WERI-Rb-1 (cell line): ENCODE measurements at regions not wholly inside any gene's neighbourhood (a gene's known extent, or its start where the extent isn't known, plus 50 kb on each side); places are given as distances from the start of the nearest gene placed in this dataset.

ENCODE experiments used
- DNase-seq: peaks from one replicate; pipeline ENCODE4 v3.0.0-alpha.2; 2020
- H3K27ac ChIP-seq: fragments of 250-450 bp; sonication (Bioruptor Pico); 2 replicates; pipeline ENCODE4 v1.5.1; 2020; ENCODE audit warnings: mild to moderate bottlenecking, moderate library complexity
- H3K27me3 ChIP-seq: fragments of 250-450 bp; sonication (Bioruptor Pico); 2 replicates; pipeline ENCODE4 v1.5.1; 2021; ENCODE audit warnings: mild to moderate bottlenecking, low read depth, moderate library complexity; ENCODE audit not compliant: insufficient read depth, severe bottlenecking
- H3K36me3 ChIP-seq: fragments of 250-450 bp; sonication (Bioruptor Pico); 2 replicates; pipeline ENCODE4 v1.5.1; 2020; ENCODE audit warnings: mild to moderate bottlenecking, moderate library complexity
- H3K4me3 ChIP-seq: 2 replicates; pipeline ENCODE4 v1.5.1; 2011; ENCODE audit warnings: low read depth, mild to moderate bottlenecking, control low read depth, low read length
- H3K9me3 ChIP-seq: fragments of 250-450 bp; sonication (Bioruptor Pico); 2 replicates; pipeline ENCODE4 v1.5.1; 2021; ENCODE audit warnings: mild to moderate bottlenecking, moderate library complexity; ENCODE audit not compliant: severe bottlenecking
- CTCF ChIP-seq: IDR thresholded peaks from 2 replicates; pipeline ENCODE4 v1.5.1; 2011; ENCODE audit warnings: low read depth, mild to moderate bottlenecking, control low read depth, inconsistent platforms, low read length

- Histone ChIP-seq H3K27me3 (no peaks in the 10 kb centered on the region), H3K36me3 (no peaks in the 10 kb centered on the region), H3K9me3 (no peaks in the 10 kb centered on the region), H3K4me3 (no peak overlapping the region), H3K27ac (no peak overlapping the region)
- no peak for DNase-seq
- TF ChIP-seq CTCF = no peak
Observed at GRCh38 chr7:125169088-125169487, 239.5 kb upstream of the POT1 start.

- no peaks in the 10 kb centered on the region for H3K36me3 ChIP-seq
- no peaks in the 10 kb centered on the region for H3K9me3 ChIP-seq
- TF ChIP-seq CTCF = no peak
- H3K27me3 ChIP-seq = no peaks in the 10 kb centered on the region
- H3K27ac ChIP-seq = no peak overlapping the region
- no peak for DNase-seq
- no peak overlapping the region for H3K4me3 ChIP-seq
Observed at GRCh38 chr7:125154930-125155329, 225.3 kb upstream of the POT1 start.

- Histone ChIP-seq H3K27ac (no peak overlapping the region), H3K9me3 (no peaks in the 10 kb centered on the region), H3K4me3 (no peak overlapping the region), H3K36me3 (no peaks in the 10 kb centered on the region), H3K27me3 (no peaks in the 10 kb centered on the region)
- no peak for DNase-seq
- TF ChIP-seq CTCF = no peak
Observed at GRCh38 chr7:125149151-125149550, 219.5 kb upstream of the POT1 start.

- H3K9me3 ChIP-seq = no peaks in the 10 kb centered on the region
- H3K27me3 ChIP-seq = no peaks in the 10 kb centered on the region
- no peak for DNase-seq
- H3K27ac ChIP-seq = no peak overlapping the region
- no peaks in the 10 kb centered on the region for H3K36me3 ChIP-seq
- TF ChIP-seq CTCF = no peak
- no peak overlapping the region for H3K4me3 ChIP-seq
Observed at GRCh38 chr7:125147047-125147446, 217.4 kb upstream of the POT1 start.

GRCh38 chr7:125136755-125137532 lies 207.3 kb upstream of the POT1 start:
- no peak for DNase-seq
- H3K36me3 ChIP-seq = no peaks in the 10 kb centered on the region
- H3K9me3 ChIP-seq = no peaks in the 10 kb centered on the region
- no peak overlapping the region for H3K4me3 ChIP-seq
- no peak for TF ChIP-seq CTCF
- no peaks in the 10 kb centered on the region for H3K27me3 ChIP-seq
- H3K27ac ChIP-seq = no peak overlapping the region

GRCh38 chr7:125136341-125136740 lies 206.7 kb upstream of the POT1 start:
- no peak overlapping the region for H3K4me3 ChIP-seq
- no peaks in the 10 kb centered on the region for H3K36me3 ChIP-seq
- DNase-seq = no peak
- no peak for TF ChIP-seq CTCF
- H3K27ac ChIP-seq = no peak overlapping the region
- H3K27me3 ChIP-seq = no peaks in the 10 kb centered on the region
- no peaks in the 10 kb centered on the region for H3K9me3 ChIP-seq
